ENCODE measurements at regions not wholly inside any gene's neighbourhood (a gene's known extent, or its start where the extent isn't known, plus 50 kb on each side); places are given as distances from the start of the nearest gene placed in this dataset.

DNA sequence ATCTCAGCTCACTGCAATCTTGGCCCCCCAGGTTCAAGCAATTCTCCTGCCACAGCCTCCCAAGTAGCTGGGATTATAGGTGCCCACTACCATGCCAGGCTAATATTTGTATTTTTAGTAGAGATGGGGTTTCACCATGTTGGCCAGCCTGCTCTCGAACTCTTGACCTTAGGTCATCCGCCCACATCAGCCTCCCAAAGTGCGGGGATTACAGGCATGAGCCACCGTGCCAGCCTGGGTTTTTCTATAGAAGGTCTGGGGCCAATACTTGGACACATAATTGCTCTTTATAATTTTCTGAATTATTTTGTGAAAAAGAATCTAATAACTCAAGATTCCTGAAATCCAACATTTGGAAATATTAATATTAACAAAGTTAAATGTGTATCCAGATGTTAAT is 1267.7 kb upstream of the ADGRL4 start:
- H3K9me3 Mint-ChIP-seq = peaks cover 2 to 34% (median 9%) of the 10 kb centered on the region in 5 donors
- no peak overlapping the region for H3K4me3 ChIP-seq (ENCODE audit: low read length)
- H3K4me1 Mint-ChIP-seq = no peaks in the 10 kb centered on the region
- DNase-seq = no peak
- H3K27me3 ChIP-seq (ENCODE audit: insufficient read depth, low read length, poor library complexity, severe bottlenecking) = no peaks in the 10 kb centered on the region
- H3K27me3 Mint-ChIP-seq = no peaks in the 10 kb centered on the region
- H3K27ac ChIP-seq (ENCODE audit: low read depth, low read length) = no peak overlapping the region
- H3K36me3 ChIP-seq (ENCODE audit: insufficient read depth, low read length) = no peaks in the 10 kb centered on the region
- POLR2A ChIA-PET = no interaction called here
- no peaks in the 10 kb centered on the region for H3K4me1 ChIP-seq (ENCODE audit: insufficient read depth, low read length)
- no peaks in the 10 kb centered on the region for H3K36me3 Mint-ChIP-seq
- H3K4me3 Mint-ChIP-seq = no peak overlapping the region
- CTCF ChIA-PET = no interaction called here
- no peak overlapping the region for H3K27ac Mint-ChIP-seq
- no peaks in the 10 kb centered on the region for H3K9me3 ChIP-seq (ENCODE audit: low read length)

GRCh38 chr1:80272495-80272894 is 1266.0 kb upstream of the ADGRL4 start:
- Mint-ChIP-seq H3K36me3 (no peaks in the 10 kb centered on the region), H3K9me3 (peaks cover 7 to 33% (median 9%) of the 10 kb centered on the region in 5 donors), H3K4me3 (no peak overlapping the region), H3K4me1 (no peaks in the 10 kb centered on the region), H3K27me3 (no peaks in the 10 kb centered on the region), H3K27ac (no peak overlapping the region)
- DNase-seq = no peak
- Histone ChIP-seq H3K4me3 (ENCODE audit: low read length) (no peak overlapping the region), H3K36me3 (ENCODE audit: insufficient read depth, low read length) (no peaks in the 10 kb centered on the region), H3K27ac (ENCODE audit: low read depth, low read length) (no peak overlapping the region), H3K9me3 (ENCODE audit: low read length) (no peaks in the 10 kb centered on the region), H3K4me1 (ENCODE audit: insufficient read depth, low read length) (no peaks in the 10 kb centered on the region), H3K27me3 (ENCODE audit: insufficient read depth, low read length, poor library complexity, severe bottlenecking) (no peaks in the 10 kb centered on the region)
- ChIA-PET CTCF (no interaction called here), POLR2A (no interaction called here)

GRCh38 chr1:80258659-80259058 is 1252.1 kb upstream of the ADGRL4 start:
- Histone ChIP-seq H3K9me3 (ENCODE audit: low read length) (peaks cover 7% of the 10 kb centered on the region), H3K27ac (ENCODE audit: low read depth, low read length) (no peak overlapping the region), H3K36me3 (ENCODE audit: insufficient read depth, low read length) (no peaks in the 10 kb centered on the region), H3K4me3 (ENCODE audit: low read length) (no peak overlapping the region), H3K27me3 (ENCODE audit: insufficient read depth, low read length, poor library complexity, severe bottlenecking) (no peaks in the 10 kb centered on the region), H3K4me1 (ENCODE audit: insufficient read depth, low read length) (no peaks in the 10 kb centered on the region)
- no peaks in the 10 kb centered on the region for H3K27me3 Mint-ChIP-seq
- no peak overlapping the region for H3K4me3 Mint-ChIP-seq
- POLR2A ChIA-PET = no interaction called here
- H3K27ac Mint-ChIP-seq = no peak overlapping the region
- DNase-seq = no peak
- H3K9me3 Mint-ChIP-seq = peaks cover 17 to 32% (median 22%) of the 10 kb centered on the region in 5 donors
- no peaks in the 10 kb centered on the region for H3K36me3 Mint-ChIP-seq
- CTCF ChIA-PET = no interaction called here
- no peaks in the 10 kb centered on the region for H3K4me1 Mint-ChIP-seq

- POLR2A ChIA-PET = no interaction called here
- H3K27ac Mint-ChIP-seq = no peak overlapping the region
- CTCF ChIA-PET = no interaction called here
- H3K9me3 Mint-ChIP-seq = peaks cover 4 to 17% (median 14%) of the 10 kb centered on the region in 5 donors
- H3K27me3 Mint-ChIP-seq = no peaks in the 10 kb centered on the region
- H3K4me1 Mint-ChIP-seq = no peaks in the 10 kb centered on the region
- H3K4me1 ChIP-seq (ENCODE audit: insufficient read depth, low read length) = no peaks in the 10 kb centered on the region
- no peaks in the 10 kb centered on the region for H3K36me3 ChIP-seq (ENCODE audit: insufficient read depth, low read length)
- DNase-seq = no peak
- H3K27me3 ChIP-seq (ENCODE audit: insufficient read depth, low read length, poor library complexity, severe bottlenecking) = no peaks in the 10 kb centered on the region
- H3K4me3 Mint-ChIP-seq = no peak overlapping the region
- H3K36me3 Mint-ChIP-seq = no peaks in the 10 kb centered on the region
- no peak overlapping the region for H3K27ac ChIP-seq (ENCODE audit: low read depth, low read length)
- peaks cover 7% of the 10 kb centered on the region for H3K9me3 ChIP-seq (ENCODE audit: low read length)
- no peak overlapping the region for H3K4me3 ChIP-seq (ENCODE audit: low read length)
Measured at GRCh38 chr1:80251591-80251990, 1245.1 kb upstream of the ADGRL4 start.

DNA sequence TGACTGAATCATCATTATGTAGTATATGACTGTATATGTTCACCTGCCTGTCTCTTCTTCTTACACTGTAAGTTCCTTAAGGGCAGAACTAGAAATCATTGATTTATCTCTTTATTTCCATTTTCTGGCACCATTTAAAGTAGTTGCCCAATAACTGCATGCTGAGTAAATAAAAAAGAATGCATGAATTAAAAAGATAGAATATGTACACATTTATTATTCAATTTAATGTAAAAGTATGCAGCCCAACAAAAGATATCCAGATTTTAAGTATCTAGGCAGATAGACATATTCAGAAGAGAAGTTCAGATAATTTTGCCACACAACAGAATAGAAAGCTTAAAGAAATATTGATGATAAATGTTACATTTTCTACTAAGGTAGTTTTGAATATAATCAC is 1244.6 kb upstream of the ADGRL4 start:
- Mint-ChIP-seq H3K27me3 (no peaks in the 10 kb centered on the region), H3K4me3 (no peak overlapping the region), H3K36me3 (no peaks in the 10 kb centered on the region), H3K4me1 (no peaks in the 10 kb centered on the region), H3K9me3 (peaks cover 4 to 17% (median 14%) of the 10 kb centered on the region in 5 donors), H3K27ac (no peak overlapping the region)
- Histone ChIP-seq H3K27me3 (ENCODE audit: insufficient read depth, low read length, poor library complexity, severe bottlenecking) (no peaks in the 10 kb centered on the region), H3K27ac (ENCODE audit: low read depth, low read length) (no peak overlapping the region), H3K36me3 (ENCODE audit: insufficient read depth, low read length) (no peaks in the 10 kb centered on the region), H3K4me3 (ENCODE audit: low read length) (no peak overlapping the region), H3K9me3 (ENCODE audit: low read length) (peaks cover 7% of the 10 kb centered on the region), H3K4me1 (ENCODE audit: insufficient read depth, low read length) (no peaks in the 10 kb centered on the region)
- POLR2A ChIA-PET = no interaction called here
- DNase-seq = no peak
- CTCF ChIA-PET = no interaction called here

- peaks cover 7% of the 10 kb centered on the region for H3K9me3 ChIP-seq (ENCODE audit: low read length)
- H3K4me3 ChIP-seq (ENCODE audit: low read length) = no peak overlapping the region
- Mint-ChIP-seq H3K4me1 (no peaks in the 10 kb centered on the region), H3K27ac (no peak overlapping the region), H3K36me3 (no peaks in the 10 kb centered on the region), H3K27me3 (no peaks in the 10 kb centered on the region), H3K4me3 (no peak overlapping the region), H3K9me3 (peaks cover 4 to 19% (median 16%) of the 10 kb centered on the region in 5 donors)
- no peaks in the 10 kb centered on the region for H3K36me3 ChIP-seq (ENCODE audit: insufficient read depth, low read length)
- H3K27me3 ChIP-seq (ENCODE audit: insufficient read depth, low read length, poor library complexity, severe bottlenecking) = no peaks in the 10 kb centered on the region
- ChIA-PET CTCF (no interaction called here), POLR2A (no interaction called here)
- DNase-seq = no peak
- no peak overlapping the region for H3K27ac ChIP-seq (ENCODE audit: low read depth, low read length)
- no peaks in the 10 kb centered on the region for H3K4me1 ChIP-seq (ENCODE audit: insufficient read depth, low read length)
Measured at GRCh38 chr1:80250573-80251168, 1244.1 kb upstream of the ADGRL4 start.

GRCh38 chr1:80249699-80250098 is 1243.2 kb upstream of the ADGRL4 start:
- DNase-seq = no peak
- H3K4me3 Mint-ChIP-seq = no peak overlapping the region
- H3K36me3 Mint-ChIP-seq = no peaks in the 10 kb centered on the region
- H3K9me3 Mint-ChIP-seq = peaks cover 4 to 21% (median 16%) of the 10 kb centered on the region in 5 donors
- no peaks in the 10 kb centered on the region for H3K36me3 ChIP-seq (ENCODE audit: insufficient read depth, low read length)
- POLR2A ChIA-PET = no interaction called here
- peaks cover 6% of the 10 kb centered on the region for H3K9me3 ChIP-seq (ENCODE audit: low read length)
- H3K4me1 ChIP-seq (ENCODE audit: insufficient read depth, low read length) = no peaks in the 10 kb centered on the region
- no peak overlapping the region for H3K4me3 ChIP-seq (ENCODE audit: low read length)
- no peaks in the 10 kb centered on the region for H3K27me3 ChIP-seq (ENCODE audit: insufficient read depth, low read length, poor library complexity, severe bottlenecking)
- no peak overlapping the region for H3K27ac Mint-ChIP-seq
- no peaks in the 10 kb centered on the region for H3K4me1 Mint-ChIP-seq
- CTCF ChIA-PET = no interaction called here
- H3K27me3 Mint-ChIP-seq = no peaks in the 10 kb centered on the region
- H3K27ac ChIP-seq (ENCODE audit: low read depth, low read length) = no peak overlapping the region

DNA sequence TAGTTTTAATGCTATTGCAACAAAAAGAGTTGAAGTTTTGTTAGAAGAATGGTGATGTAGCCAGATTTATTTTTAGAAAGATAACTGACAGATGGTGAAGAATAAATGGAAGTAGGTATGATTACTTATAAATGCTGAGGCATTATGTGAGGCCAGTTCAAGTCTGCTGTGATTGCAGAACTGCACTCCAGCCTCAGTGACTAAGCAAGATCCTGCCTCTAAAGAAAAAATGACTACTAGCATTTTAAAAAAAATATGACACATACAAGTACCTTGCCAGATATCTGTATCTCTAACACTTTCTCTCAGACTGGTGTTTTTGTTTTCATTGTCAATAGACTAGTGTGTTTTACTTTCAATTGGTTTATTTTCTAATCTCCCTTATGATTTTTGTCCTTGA is 1242.4 kb upstream of the ADGRL4 start:
- Histone ChIP-seq H3K36me3 (ENCODE audit: insufficient read depth, low read length) (no peaks in the 10 kb centered on the region), H3K4me3 (ENCODE audit: low read length) (no peak overlapping the region), H3K9me3 (ENCODE audit: low read length) (no peaks in the 10 kb centered on the region), H3K27me3 (ENCODE audit: insufficient read depth, low read length, poor library complexity, severe bottlenecking) (no peaks in the 10 kb centered on the region), H3K27ac (ENCODE audit: low read depth, low read length) (no peak overlapping the region), H3K4me1 (ENCODE audit: insufficient read depth, low read length) (no peaks in the 10 kb centered on the region)
- no peak overlapping the region for H3K27ac Mint-ChIP-seq
- CTCF ChIA-PET = no interaction called here
- no peaks in the 10 kb centered on the region for H3K4me1 Mint-ChIP-seq
- DNase-seq = no peak
- H3K4me3 Mint-ChIP-seq = no peak overlapping the region
- peaks cover 3 to 23% (median 11%) of the 10 kb centered on the region in 5 donors for H3K9me3 Mint-ChIP-seq
- no peaks in the 10 kb centered on the region for H3K36me3 Mint-ChIP-seq
- POLR2A ChIA-PET = no interaction called here
- H3K27me3 Mint-ChIP-seq = no peaks in the 10 kb centered on the region

- Mint-ChIP-seq H3K4me1 (no peaks in the 10 kb centered on the region), H3K9me3 (peaks cover 4 to 15% (median 12%) of the 10 kb centered on the region in 5 donors), H3K36me3 (no peaks in the 10 kb centered on the region), H3K4me3 (no peak overlapping the region), H3K27me3 (no peaks in the 10 kb centered on the region), H3K27ac (no peak overlapping the region)
- Histone ChIP-seq H3K9me3 (ENCODE audit: low read length) (no peaks in the 10 kb centered on the region), H3K4me1 (ENCODE audit: insufficient read depth, low read length) (no peaks in the 10 kb centered on the region), H3K36me3 (ENCODE audit: insufficient read depth, low read length) (no peaks in the 10 kb centered on the region), H3K4me3 (ENCODE audit: low read length) (no peak overlapping the region), H3K27ac (ENCODE audit: low read depth, low read length) (no peak overlapping the region), H3K27me3 (ENCODE audit: insufficient read depth, low read length, poor library complexity, severe bottlenecking) (no peaks in the 10 kb centered on the region)
- POLR2A ChIA-PET = no interaction called here
- CTCF ChIA-PET = no interaction called here
- DNase-seq = no peak
Measured at GRCh38 chr1:80245813-80246212, 1239.3 kb upstream of the ADGRL4 start.
